Mucosa of descending colon (tissue), 3 donors: ENCODE measurements at regions not wholly inside any gene's neighbourhood (a gene's known extent, or its start where the extent isn't known, plus 50 kb on each side); places are given as distances from the start of the nearest gene placed in this dataset.

Experiments used
- ATAC-seq: fragments of 200-7000 bp; cut with Tn5 transposase; one replicate; pipeline ENCODE4 v1.9.1; 2020; ENCODE audit warnings: mild to moderate bottlenecking, moderate library complexity
- DNase-seq, 3 donors: peaks; one replicate each; pipeline ENCODE4 v3.0.0-alpha.2; 2020
- H3K36me3 ChIP-seq: fragments of 200-600 bp; one replicate; pipeline ENCODE4 v1.8.0; 2021; ENCODE audit warnings: low read depth, mild to moderate bottlenecking
- H3K4me1 ChIP-seq: fragments of 200-600 bp; one replicate; pipeline ENCODE4 v1.8.0; 2021; ENCODE audit warnings: low read depth, mild to moderate bottlenecking
- H3K4me3 ChIP-seq: fragments of 200-600 bp; one replicate; pipeline ENCODE4 v1.8.0; 2021; ENCODE audit warnings: mild to moderate bottlenecking
- H3K9me3 ChIP-seq: fragments of 200-600 bp; one replicate; pipeline ENCODE4 v1.8.0; 2021; ENCODE audit warnings: mild to moderate bottlenecking
- CTCF ChIP-seq: fragments of 200-600 bp; IDR thresholded peaks from one replicate; pipeline ENCODE4 v1.8.0; 2022; ENCODE audit warnings: antibody characterized with exemption, mild to moderate bottlenecking
- intact Hi-C, 2 donors: fragments of 100-400 bp; cut with DNase I in 1 of 2; cut with micrococcal nuclease in 1 of 2; formaldehyde crosslinking; loops; one replicate each; pipeline versions ENCODE4 v1.11.0 to v1.11.1; 2022; cut with DNase I, micrococcal nuclease
- donor health status: DM: no; HTN: no; CAD: no; lungs with moderate emphysema.
- donor health status: DM: no; HTN: no; CAD: no.
- donor health status: DM: no; HTN: yes; CAD: no.

- Histone ChIP-seq H3K9me3 (no peaks in the 10 kb centered on the region), H3K4me3 (no peak overlapping the region), H3K36me3 (no peaks in the 10 kb centered on the region), H3K4me1 (peaks cover 6% of the 10 kb centered on the region)
- DNase-seq (no peak), ATAC-seq (no peak)
- intact Hi-C loops: no loop called here
- TF ChIP-seq CTCF: no peak
These were observed 287.4 kb upstream of the ZMIZ1 start for GRCh38 chr10:78781251-78781913.

GRCh38 chr10:78781991-78782390, 286.8 kb upstream of the ZMIZ1 start:
- Histone ChIP-seq H3K36me3 (no peaks in the 10 kb centered on the region), H3K4me1 (peaks cover 3% of the 10 kb centered on the region), H3K4me3 (no peak overlapping the region), H3K9me3 (no peaks in the 10 kb centered on the region)
- DNase-seq: no peak
- ATAC-seq: no peak
- intact Hi-C loops: no loop called here
- no peak for TF ChIP-seq CTCF

GRCh38 chr10:78782441-78782840, 286.3 kb upstream of the ZMIZ1 start:
- Histone ChIP-seq H3K4me1 (no peaks in the 10 kb centered on the region), H3K9me3 (no peaks in the 10 kb centered on the region), H3K4me3 (no peak overlapping the region), H3K36me3 (no peaks in the 10 kb centered on the region)
- DNase-seq (no peak), ATAC-seq (no peak)
- intact Hi-C loops: no loop called here
- no peak for TF ChIP-seq CTCF

- intact Hi-C loops: no loop called here
- H3K4me1 ChIP-seq: no peaks in the 10 kb centered on the region
- H3K4me3 ChIP-seq: no peak overlapping the region
- TF ChIP-seq CTCF: no peak
- ATAC-seq (no peak), DNase-seq (no peak)
- no peaks in the 10 kb centered on the region for H3K9me3 ChIP-seq
- H3K36me3 ChIP-seq: no peaks in the 10 kb centered on the region
These were observed 285.0 kb upstream of the ZMIZ1 start for GRCh38 chr10:78783753-78784152.

GRCh38 chr10:78784546-78784945, 284.2 kb upstream of the ZMIZ1 start:
- no peak for TF ChIP-seq CTCF
- Histone ChIP-seq H3K9me3 (no peaks in the 10 kb centered on the region), H3K4me3 (no peak overlapping the region), H3K4me1 (no peaks in the 10 kb centered on the region), H3K36me3 (no peaks in the 10 kb centered on the region)
- intact Hi-C loops: no loop called here
- DNase-seq (no peak), ATAC-seq (no peak)

GRCh38 chr10:78785066-78785465, 283.7 kb upstream of the ZMIZ1 start:
- DNase-seq (no peak), ATAC-seq (no peak)
- no peak for TF ChIP-seq CTCF
- intact Hi-C loops: no loop called here
- Histone ChIP-seq H3K4me1 (no peaks in the 10 kb centered on the region), H3K9me3 (no peaks in the 10 kb centered on the region), H3K36me3 (no peaks in the 10 kb centered on the region), H3K4me3 (no peak overlapping the region)
